NCI-H1092 (cell line): ENCODE measurements at regions not wholly inside any gene's neighbourhood (a gene's known extent, or its start where the extent isn't known, plus 50 kb on each side); places are given as distances from the start of the nearest gene placed in this dataset.

Experiments
- DNase-seq: peaks from one replicate; lab custom pipeline; 2025; lab: John Stamatoyannopoulos, UW

DNA sequence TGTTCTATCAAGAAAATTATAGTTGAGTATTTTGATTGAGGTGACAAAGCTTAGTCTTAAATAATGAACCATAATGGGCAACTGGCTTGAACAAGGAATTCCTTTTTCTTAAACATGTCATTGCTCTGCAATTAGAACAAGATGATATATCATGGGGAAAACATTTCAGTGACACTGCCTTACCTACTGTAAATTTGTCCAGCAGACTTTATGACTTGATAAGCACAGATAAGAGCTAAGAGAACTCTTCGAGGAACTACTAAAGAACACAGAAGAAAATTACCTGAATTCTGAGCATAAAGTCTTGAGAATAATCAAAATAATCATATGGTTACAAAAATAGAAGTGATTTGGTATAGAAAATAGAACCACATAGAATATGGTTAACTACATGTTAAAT is 257.8 kb downstream of the PDHA2 start:
- DNase-seq = no peak

DNA sequence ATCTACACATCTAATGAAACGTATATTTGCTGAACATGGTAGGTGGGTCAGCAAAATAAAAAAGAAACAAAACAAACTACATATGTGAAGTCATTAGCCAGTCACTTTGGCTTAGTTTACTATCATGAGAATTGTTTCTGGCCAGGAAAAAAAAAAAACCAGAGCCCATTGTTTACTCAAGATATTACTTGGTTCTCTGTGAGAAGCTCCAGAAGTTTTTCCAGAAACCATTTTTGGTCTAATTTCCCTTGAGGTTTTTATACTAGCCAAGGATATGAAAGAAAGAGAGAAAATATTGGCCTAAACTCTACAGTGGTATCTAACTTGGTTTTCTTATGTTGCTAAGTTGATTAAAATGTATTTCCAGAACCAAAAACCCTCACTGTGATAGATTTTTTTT is 259.1 kb downstream of the PDHA2 start:
- DNase-seq = no peak

DNA sequence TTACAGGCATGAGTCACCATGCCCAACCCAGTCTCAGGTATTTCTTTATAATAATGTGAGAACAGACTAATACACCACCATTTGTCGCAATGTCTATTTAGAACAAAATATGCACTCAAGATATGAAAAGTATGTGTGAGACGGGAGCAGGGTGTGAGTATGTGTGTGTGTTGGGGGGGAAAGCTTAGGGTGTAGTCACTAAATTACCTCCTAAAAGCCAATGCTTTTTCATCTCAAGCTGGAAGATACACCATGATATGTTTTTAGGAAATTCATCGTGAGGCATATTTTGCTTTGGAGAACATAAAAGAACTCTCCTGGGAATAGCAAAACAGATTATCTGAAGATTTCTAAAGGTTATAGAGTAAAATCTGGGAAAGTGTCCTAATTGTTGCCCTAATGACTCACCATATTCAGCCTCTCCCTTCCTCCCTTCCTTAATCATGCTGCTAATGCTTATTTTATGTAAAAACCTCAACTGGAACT is 262.7 kb downstream of the PDHA2 start:
- no peak for DNase-seq

DNA sequence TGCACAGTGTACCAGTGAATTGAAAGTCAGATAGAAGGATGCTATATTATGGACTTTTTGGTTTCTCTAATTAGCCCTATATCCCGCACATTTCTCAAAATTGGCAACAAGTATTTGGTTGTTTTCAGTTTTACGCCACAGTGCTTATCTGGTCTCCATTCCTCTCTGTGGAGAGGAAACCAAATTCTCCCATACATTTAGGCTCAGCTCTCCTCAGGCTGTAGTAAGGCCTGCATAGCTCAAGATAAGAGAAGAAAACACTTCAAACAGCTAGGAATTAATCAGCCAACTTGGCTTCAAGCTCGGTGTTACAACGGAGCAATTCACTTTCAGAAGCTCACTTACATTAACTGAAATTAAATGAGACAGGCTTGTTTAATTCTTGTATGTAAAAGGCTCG is 263.2 kb downstream of the PDHA2 start:
- DNase-seq = no peak

DNA sequence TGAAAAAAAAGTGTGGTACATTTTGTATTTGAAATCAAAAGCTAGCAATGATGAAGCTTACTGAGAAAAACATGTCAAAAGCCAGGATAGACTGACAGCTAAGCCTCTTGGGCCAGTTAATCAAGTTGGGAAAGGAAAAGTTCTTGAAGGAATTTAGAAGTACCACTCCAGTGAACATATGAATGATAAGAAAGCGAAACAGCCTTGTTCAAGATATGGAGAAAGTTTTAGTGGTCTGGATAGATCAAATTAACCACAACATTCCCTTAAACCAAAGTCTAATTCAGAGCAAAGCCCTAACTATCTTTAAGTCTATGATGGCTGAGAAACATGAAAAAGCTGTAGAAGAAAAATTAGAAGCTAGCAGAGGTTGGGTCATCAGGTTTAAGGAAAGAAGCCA is 268.3 kb downstream of the PDHA2 start:
- DNase-seq = no peak

DNA sequence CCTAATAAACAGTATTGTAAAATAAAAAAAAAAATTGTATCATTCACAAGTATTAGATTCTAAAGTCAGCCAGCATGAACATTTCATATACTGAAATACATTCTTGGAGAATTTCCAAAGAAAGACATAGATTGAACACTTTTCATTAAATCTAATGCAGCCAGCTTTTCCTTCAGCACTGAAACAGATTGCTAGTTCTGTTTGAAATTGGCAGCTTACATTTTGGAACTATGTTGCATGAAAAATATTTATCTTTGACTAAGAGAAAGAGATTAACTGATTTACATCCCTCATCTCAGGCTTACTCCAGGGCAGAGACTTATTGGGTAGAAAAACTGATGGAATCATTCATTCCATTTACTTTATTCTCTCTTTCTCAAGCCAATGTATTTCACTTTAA is 272.7 kb downstream of the PDHA2 start:
- no peak for DNase-seq

DNA sequence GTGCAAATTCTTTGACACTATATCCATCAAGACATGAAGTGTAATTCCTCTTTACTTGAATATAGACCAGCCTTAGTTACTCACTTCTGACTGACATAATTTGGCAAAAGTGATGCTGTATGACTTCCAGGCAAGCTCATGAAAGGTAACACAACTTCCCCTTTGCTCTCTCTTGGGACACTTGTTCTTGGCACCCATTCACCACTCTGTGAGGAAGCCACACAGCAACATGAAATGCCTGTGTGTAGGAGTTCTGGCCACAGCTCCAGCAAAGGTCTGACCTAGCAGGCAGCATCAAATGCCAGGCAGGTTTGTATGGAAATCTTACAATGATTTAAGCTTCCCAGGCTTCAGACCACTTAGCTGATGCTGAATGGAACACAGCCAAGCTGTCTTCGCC is 280.3 kb downstream of the PDHA2 start:
- DNase-seq = no peak

DNA sequence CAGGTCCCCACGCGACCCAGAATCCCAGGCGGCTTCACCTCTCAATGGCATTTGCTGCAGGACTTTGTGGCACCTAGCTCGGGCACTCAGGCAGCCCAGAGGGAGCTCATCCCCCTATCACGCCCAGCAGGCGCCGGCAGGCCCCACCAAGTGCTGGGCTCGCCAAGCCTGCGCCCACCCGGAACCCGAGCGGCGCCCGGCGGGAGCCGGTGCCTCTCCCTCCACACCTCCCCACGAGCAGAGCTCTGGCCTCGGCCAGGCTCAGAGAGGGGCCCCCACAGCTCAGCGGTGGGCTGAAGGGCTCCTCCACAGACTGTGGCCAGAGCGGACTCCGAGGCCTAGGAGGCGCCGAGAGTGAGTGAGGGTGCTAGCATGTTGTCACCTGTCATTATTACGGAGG is 286.3 kb downstream of the PDHA2 start:
- DNase-seq = no peak

DNA sequence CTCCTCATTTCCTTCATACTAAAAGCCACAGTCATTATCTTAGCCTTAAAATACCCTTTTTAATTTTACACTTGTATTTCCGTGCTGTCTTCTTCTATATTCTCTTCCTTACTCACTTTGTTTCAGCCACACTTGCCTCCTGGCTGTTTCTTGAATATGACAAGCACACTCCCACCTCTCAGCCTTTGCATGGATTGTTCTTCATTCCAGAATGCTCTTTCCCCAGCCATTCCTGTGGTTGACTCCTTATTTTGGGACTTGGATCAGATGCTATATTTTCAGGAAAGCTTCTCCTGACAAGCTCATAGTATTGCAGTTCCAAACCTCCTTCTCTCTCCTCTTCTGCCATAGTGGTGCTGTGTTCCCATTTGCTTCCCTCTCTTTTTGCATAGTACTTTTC is 291.3 kb downstream of the PDHA2 start:
- DNase-seq = no peak

DNA sequence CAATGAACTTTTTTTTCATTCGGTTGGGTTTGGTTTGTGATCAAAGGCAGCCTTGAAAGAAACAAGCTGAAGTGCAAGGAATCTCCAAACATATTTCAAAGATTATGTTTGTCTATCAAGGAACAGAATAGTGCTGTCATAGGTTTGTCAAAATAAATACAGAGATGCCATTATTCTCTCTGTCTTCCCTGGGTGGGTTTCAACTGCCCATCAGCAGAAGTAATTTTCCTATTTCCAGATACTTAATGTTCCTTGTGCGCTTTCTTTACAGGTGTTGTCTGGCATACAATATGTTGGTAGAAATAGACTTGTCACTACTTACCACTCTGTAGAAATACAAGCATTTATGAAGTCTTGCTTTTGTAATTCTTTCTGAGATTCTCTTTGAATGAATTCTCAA is 294.9 kb downstream of the PDHA2 start:
- DNase-seq = no peak

DNA sequence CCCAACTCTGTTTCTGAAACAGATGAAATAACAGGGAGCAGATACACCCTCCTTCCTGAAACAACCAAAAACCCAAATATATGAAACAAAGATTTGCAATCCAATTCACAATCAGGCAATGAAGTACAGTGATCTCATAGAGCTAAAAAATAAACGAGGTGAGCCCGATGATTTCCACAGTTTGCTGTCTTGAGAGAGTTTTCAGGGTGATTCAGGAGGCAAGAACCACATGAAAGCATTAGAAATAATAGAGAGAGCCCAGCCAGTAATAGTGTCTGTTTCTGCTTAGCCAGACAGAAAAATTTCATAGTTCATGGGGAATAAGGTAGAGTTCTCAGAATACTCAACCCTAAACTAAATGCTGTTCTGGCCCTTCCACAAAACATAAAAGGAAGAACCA is 296.2 kb downstream of the PDHA2 start:
- no peak for DNase-seq

DNA sequence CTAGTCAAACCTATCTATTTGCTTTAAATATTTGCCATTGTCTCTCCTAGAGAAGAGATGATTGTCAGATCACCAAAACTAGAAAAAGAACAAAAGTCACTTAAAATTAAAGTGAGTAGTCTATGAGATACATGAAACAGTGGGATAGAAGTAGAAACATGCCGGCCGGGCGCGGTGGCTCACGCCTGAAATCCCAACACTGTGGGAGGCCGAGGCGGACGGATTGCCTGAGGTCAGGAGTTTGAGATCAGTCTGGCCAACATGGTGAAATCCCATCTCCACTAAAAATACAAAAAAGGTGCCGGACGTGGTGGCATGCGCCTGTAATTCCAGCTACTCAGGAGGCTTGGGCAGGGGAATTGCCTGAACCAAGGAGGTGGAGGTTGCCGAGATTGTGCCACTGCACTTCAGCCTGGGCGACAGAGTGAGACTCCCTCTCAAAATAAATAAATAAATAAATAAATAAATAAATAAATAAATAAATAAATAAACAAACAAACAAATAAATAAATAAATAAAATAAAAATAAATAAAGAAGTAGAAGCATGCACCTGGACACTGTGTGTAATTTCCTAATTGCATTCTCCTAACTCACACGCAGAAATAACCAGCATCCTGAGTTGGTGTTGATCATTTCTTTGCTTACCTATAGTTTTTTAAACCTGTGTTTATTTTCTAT is 299.5 kb downstream of the PDHA2 start:
- no peak for DNase-seq

DNA sequence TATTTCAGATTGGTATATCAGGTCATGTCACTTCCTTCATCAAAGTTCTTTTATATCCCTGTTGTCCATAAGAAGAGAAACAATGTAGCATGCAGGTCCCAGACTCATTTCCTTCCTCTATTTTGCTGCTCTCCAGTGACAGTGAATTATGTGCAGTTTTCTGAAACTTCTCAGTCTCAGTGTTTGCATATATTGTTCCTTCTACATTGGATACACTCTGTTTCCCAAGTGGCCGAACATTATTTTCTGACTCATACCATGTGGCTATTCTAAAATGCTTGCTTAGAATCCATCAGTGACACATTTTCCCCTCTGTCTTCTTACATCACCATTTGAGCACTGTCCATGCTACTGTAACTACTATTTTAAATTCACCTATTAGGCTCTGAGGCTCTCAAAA is 305.7 kb downstream of the PDHA2 start:
- no peak for DNase-seq

DNA sequence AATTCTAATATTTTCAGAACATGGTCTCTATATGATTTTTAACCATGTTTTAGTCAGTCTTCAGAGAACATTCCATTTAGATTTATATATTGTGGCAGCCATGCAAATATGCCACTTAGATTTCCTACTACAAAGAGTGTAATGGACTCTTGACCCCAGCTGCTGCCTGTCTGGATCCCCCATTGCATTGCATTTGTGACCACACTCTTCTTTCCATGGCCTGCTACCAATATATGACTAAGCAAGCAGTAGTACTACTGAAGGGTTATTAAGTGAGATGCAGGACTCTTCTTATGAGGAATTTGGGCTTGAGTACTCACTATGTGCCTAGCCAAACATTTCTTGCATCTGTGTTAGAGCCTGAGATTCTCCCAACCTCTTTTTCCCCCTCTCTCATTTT is 306.8 kb downstream of the PDHA2 start:
- DNase-seq = no peak

DNA sequence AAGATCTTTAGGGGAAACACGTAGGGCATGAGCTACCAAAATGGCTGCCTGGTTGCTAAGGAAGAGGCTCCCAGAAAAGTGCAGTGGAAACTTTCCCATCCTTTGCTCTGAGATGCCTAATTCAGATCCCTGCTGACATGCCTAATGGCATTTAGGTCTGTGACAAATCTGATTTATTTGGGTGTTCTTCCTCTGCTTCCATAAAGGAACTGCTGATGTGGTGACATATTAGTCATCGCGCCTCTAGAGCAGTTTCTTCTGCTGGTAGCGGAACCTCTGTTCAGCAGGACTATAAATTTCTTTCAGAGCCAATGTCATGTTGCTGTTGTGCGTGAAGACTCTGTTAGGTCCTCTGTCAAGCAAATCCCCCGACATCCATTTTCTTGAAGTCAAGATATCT is 310.0 kb downstream of the PDHA2 start:
- no peak for DNase-seq

DNA sequence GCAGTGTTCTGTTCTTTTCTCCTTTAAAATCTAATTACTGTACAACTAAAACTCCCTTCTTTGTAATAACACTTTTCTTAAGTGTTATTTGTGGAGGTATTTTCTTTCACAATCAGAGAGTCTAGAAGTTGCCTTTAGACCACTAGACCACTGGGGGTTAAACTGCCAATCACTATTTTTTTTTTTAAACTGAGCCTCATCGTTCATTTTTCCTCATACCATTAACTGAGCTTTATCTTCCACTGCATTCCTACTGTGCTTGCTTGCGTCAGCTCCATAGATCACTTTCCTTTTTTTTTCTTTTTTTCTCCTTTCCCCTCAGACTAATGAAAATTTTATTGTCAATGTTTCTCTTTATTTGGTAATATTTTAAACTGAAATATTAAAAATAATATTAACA is 310.6 kb downstream of the PDHA2 start:
- DNase-seq = no peak

DNA sequence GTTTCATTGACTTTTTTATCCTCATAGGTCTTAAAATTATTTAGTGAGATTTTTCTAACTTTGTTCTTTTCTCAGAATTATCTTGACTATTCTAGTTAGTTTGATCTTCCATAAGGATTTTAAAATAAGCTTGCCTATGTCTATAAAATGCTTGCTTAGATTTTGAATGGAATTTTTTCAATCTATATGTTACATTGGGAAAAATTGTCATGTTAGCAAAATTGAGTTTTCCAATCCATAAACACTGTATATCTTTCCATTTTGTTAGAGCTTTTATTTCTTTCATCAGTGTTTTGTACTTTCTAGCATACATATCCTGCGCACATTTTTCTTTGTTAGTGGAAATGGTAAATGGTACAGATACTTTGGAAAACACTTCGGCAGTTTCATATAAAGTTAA is 312.9 kb downstream of the PDHA2 start:
- DNase-seq = no peak

DNA sequence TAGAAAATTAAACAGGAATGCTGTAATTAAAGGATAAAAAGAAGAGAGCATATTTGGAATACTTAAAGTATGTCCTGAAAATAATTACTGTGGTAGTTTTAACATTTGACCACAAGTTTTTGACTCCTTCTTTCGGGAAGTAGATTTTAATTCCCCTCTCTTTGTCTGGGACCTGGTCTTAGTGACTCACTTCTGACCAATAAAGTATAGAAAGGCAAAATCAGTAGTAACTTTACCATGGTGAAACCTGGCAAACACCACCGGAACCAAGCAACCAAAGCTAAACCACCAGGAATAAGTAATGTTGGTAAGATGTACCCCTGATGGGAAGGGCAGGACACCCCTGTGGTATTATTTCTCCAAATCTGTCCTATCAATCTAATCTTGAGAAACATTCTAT is 314.8 kb downstream of the PDHA2 start:
- no peak for DNase-seq

DNA sequence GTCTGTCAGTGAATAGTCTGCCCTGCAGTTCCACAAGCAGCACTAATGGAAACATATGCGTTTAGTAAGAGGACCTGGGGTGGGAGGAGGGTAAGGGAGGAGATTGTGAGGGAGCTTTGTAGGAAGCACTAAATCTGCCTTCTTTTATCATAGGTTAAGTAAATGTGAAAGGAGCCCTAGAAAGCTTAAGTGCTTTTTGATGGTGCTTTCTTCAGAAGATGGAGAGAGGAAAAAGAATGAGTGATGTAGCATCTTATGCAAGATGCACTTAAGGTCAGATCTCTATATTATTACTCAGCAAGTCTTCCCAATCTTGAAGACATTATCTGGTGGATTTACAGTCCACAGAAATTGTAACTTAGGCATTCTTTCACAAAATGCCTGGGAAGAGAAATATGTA is 322.7 kb downstream of the PDHA2 start:
- DNase-seq = no peak

DNA sequence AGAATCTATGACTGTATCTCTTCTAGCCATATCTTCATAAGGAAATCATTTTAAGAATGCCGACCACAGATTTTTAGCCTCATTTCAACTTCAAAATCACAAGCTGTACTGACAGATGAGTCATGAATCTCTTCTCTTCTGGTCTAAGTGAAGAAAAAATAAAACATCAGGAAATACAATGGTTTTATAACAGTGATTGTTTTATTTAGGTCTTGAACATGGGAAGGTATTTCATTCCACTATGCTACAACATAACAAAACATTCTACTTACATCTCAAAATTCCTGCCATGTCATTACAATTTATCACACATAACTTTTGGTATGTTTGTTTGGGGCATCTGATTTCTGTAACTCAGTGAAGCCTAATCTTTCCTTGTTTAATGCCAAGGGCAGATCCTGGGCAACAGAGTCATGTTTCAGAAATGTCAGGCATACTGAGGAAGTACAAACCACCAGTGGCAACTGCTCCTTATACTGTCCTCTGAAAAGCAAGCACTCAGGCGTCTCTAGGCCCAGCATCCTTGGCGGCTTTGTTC is 325.0 kb downstream of the PDHA2 start:
- DNase-seq = no peak

DNA sequence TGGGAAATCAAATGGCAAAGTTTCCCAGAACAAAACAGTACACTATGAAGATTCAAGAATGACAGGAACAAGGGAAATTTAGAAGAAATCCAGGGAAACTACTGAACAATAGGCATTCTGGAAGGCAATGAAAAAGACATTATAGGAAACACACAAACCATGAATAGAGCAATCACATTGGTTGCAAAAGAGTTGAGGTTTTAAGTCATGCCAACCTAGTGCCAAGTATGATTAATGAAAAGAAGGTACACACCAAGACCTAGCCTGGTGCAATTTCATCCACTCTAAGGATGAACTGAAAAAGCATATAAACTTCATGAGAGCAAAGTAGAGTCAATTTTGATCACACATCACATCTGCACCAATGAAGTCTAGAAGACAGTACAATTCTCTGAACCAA is 326.9 kb downstream of the PDHA2 start:
- DNase-seq = no peak

DNA sequence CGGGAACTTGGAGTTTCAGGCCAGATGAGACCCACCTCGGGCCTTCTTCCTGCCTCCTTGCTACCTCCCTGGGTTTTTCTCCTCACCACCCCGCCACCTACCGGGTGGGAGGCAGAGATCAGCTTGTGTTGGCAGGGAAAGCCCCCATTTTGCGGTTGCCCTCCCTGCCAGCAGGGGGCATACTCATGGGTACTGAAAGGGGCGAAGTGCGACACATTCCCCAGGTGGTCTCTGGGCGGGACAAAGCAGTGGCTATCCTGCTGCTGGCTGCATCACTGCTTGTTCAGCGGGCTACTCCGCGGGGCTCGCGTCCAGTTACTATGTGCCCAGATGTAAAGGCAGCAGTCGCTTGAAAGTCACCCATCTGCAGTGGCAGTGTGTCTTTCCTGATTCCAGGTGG is 330.3 kb downstream of the PDHA2 start:
- DNase-seq = no peak

DNA sequence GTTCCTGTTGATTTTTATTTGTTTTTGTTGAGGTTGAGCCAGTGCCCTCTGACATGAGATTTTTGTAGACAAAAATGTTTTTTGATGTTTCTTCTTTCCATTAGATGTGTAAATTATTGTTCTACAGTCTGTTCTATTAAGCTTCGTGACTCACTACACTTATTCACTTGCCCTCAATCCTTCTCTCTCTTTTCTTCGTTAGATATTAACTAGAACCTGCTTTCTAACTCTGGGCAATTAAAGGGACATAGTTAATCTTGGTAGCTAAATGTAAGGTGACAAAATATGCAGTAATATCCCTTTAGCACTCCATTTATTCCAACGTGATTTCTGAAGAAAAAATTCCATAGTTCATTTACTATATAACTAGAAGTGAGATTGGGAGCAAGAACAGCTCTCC is 333.9 kb downstream of the PDHA2 start:
- no peak for DNase-seq

DNA sequence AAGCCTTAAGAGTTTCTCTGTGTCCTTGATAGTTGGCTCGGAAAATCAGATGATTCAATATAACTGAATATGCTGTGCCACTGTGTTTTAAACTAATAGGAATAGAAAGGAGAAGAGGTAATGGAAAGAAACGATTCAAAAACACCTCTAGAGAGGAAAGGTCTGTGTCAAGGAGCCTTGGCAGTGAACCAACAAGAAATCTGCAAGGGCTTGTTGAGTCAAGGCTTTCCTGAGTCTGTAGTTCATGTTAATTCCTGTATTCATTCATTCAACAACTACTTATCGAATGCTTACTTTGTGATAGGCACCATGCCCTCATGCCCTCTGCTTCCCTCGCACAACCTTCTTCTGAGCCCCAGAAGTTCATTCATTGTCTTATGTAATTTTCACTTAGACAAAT is 336.0 kb downstream of the PDHA2 start:
- DNase-seq = no peak
